OCI-LY7 (cell line): ENCODE measurements at regions not wholly inside any gene's neighbourhood (a gene's known extent, or its start where the extent isn't known, plus 50 kb on each side); places are given as distances from the start of the nearest gene placed in this dataset.

Experiments
- EZH2phosphoT487 ChIP-seq: fragments of 200-600 bp; sonication (generic); IDR thresholded peaks from 2 replicates; pipeline ENCODE4 v1.6.1; 2018; ENCODE audit warnings: low read depth, borderline replicate concordance, mild to moderate bottlenecking, mixed run types, antibody characterized with exemption, low read length, moderate library complexity, mixed read lengths
- TF ChIP-seq, protein P1 (sequence below): fragments of 200-600 bp; sonication (generic); conservative IDR thresholded peaks from 2 replicates; pipeline ENCODE4 v1.5.1; 2014; ENCODE audit warnings: mild to moderate bottlenecking, antibody characterized with exemption, low read length, moderate library complexity, mixed read lengths

DNA sequence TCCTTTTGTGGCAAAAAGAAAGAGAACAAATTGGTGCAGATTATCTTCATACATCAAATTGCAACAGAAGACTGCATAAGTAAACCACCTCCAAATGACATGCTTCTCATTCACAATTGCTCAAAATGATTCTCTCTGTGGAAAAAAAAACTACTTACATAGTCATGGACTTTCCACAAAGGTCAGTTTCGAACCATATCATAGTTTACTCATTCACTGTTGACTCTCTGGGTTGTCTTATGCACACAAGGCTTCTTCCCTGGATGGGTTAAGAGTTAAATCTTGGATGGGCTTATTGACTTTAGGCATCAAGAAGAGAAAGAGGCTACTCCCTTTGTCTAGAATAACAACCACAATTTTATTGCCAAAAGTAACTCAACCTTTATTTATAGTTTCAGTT lies 91.3 kb upstream of the RAB27B start:
- TF ChIP-seq, protein P1, sequence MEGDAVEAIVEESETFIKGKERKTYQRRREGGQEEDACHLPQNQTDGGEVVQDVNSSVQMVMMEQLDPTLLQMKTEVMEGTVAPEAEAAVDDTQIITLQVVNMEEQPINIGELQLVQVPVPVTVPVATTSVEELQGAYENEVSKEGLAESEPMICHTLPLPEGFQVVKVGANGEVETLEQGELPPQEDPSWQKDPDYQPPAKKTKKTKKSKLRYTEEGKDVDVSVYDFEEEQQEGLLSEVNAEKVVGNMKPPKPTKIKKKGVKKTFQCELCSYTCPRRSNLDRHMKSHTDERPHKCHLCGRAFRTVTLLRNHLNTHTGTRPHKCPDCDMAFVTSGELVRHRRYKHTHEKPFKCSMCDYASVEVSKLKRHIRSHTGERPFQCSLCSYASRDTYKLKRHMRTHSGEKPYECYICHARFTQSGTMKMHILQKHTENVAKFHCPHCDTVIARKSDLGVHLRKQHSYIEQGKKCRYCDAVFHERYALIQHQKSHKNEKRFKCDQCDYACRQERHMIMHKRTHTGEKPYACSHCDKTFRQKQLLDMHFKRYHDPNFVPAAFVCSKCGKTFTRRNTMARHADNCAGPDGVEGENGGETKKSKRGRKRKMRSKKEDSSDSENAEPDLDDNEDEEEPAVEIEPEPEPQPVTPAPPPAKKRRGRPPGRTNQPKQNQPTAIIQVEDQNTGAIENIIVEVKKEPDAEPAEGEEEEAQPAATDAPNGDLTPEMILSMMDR: no peak
- no peak for TF ChIP-seq EZH2phosphoT487
